Gastrocnemius medialis (tissue), 4 donors: ENCODE measurements at regions not wholly inside any gene's neighbourhood (a gene's known extent, or its start where the extent isn't known, plus 50 kb on each side); places are given as distances from the start of the nearest gene placed in this dataset.

Experiments
- ATAC-seq, 2 donors: fragments of 150-250 bp; one replicate each; pipeline ENCODE4 v1.9.1; 2016
- DNase-seq, 2 donors: peaks; one replicate each; pipeline ENCODE4 v3.0.0-alpha.2; 2019
- H3K27ac ChIP-seq, 4 donors: fragments of 200-600 bp; sonication (generic); 1 replicate in 1 of 4; 2 replicates in 3 of 4; pipeline ENCODE4 v1.5.1; 2016 to 2018; ENCODE audit warnings: mild to moderate bottlenecking in 2 of 4, moderate library complexity in 1 of 4
- H3K27me3 ChIP-seq, 3 donors: fragments of 200-600 bp; sonication (generic) in 2 of 3; 1 replicate in 1 of 3; 2 replicates in 2 of 3; pipeline versions ENCODE4 v1.5.1 to v1.6.0; 2016 to 2019; ENCODE audit warnings: mild to moderate bottlenecking in 1 of 3, moderate library complexity in 1 of 3
- H3K36me3 ChIP-seq, 2 donors: fragments of 200-600 bp; sonication (generic) in 1 of 2; one replicate each; pipeline ENCODE4 v1.5.1; 2017 to 2018
- H3K4me1 ChIP-seq, 2 donors: fragments of 200-600 bp; sonication (generic) in 1 of 2; one replicate each; pipeline ENCODE4 v1.5.1; 2016 to 2017; ENCODE audit warnings: mild to moderate bottlenecking in 2 of 2
- H3K4me3 ChIP-seq, 4 donors: fragments of 200-600 bp; sonication (generic) in 3 of 4; 1 replicate in 1 of 4; 2 replicates in 3 of 4; pipeline ENCODE4 v1.5.1; 2016 to 2019; ENCODE audit warnings: mild to moderate bottlenecking in 2 of 4
- H3K9me3 ChIP-seq, 3 donors: fragments of 200-600 bp; sonication (generic) in 2 of 3; 1 replicate in 1 of 3; 2 replicates in 2 of 3; pipeline ENCODE4 v1.5.1; 2016 to 2019
- POLR2A ChIP-seq, 2 donors: fragments of 450-650 bp; IDR thresholded peaks; one replicate each; pipeline ENCODE4 v1.6.1; 2017; ENCODE audit warnings: antibody characterized with exemption in 2 of 2, mild to moderate bottlenecking in 2 of 2, moderate library complexity in 2 of 2
- in situ Hi-C, 4 donors: fragments of 200-750 bp; cut with MboI; loops; one replicate each; pipeline versions ENCODE4 v1.15.0 to v1.8.0; 2017; ENCODE audit warnings: low sequenced_read_pairs in 4 of 4
- intact Hi-C: fragments of 100-400 bp; cut with DNase I; formaldehyde crosslinking; loops from one replicate; pipeline ENCODE4 v1.15.1; 2023; ENCODE audit warnings: low total_unique reads
- TF ChIP-seq, protein P1 (sequence below), 5 experiments: fragments of 450-650 bp in 3 of 5; fragments of 200-600 bp in 2 of 5; sonication (generic) in 2 of 5; IDR thresholded peaks in 4 of 5; conservative IDR thresholded peaks in 1 of 5; 1 replicate in 4 of 5; 2 replicates in 1 of 5; pipeline ENCODE4 v1.5.1; 2016 to 2019; ENCODE audit warnings: antibody characterized with exemption in 5 of 5, mild to moderate bottlenecking in 3 of 5, moderate library complexity in 3 of 5

DNA sequence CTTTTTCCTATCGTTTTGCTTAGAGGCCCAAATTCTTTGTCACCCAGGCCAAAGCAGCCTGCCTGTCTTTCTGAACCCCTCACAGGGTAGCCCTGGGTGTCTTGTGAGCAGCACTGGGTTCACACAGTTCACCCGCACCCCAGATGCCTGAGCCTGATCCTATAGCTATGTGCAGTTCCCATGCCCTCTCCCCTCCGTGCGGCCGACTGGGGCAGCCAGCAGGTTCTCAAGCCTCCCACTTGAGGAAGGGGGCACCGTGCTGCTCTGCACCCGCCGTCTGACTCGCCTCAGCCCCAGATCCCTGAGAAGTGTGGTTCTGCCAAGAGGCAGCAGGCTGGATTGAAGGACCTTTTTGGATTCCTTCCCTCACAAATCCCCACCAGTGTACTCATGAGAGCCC is 89.0 kb downstream of the PSMB1 start:
- no peak overlapping the region for H3K27ac ChIP-seq
- in situ Hi-C loops = no loop called here
- TF ChIP-seq POLR2A (IDR thresholded peaks at IDR 0.05) = no peak
- TF ChIP-seq, protein P1, sequence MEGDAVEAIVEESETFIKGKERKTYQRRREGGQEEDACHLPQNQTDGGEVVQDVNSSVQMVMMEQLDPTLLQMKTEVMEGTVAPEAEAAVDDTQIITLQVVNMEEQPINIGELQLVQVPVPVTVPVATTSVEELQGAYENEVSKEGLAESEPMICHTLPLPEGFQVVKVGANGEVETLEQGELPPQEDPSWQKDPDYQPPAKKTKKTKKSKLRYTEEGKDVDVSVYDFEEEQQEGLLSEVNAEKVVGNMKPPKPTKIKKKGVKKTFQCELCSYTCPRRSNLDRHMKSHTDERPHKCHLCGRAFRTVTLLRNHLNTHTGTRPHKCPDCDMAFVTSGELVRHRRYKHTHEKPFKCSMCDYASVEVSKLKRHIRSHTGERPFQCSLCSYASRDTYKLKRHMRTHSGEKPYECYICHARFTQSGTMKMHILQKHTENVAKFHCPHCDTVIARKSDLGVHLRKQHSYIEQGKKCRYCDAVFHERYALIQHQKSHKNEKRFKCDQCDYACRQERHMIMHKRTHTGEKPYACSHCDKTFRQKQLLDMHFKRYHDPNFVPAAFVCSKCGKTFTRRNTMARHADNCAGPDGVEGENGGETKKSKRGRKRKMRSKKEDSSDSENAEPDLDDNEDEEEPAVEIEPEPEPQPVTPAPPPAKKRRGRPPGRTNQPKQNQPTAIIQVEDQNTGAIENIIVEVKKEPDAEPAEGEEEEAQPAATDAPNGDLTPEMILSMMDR (IDR thresholded peaks at IDR 0.05 in 4 of 5, conservative IDR thresholded peaks at IDR 0.05 in 1 of 5) = no peak
- H3K9me3 ChIP-seq = no peaks in the 10 kb centered on the region
- DNase-seq (no peak), ATAC-seq (no peak)
- H3K4me3 ChIP-seq = no peak overlapping the region
- H3K36me3 ChIP-seq = no peaks in the 10 kb centered on the region
- intact Hi-C loops = no loop called here
- no peaks in the 10 kb centered on the region for H3K4me1 ChIP-seq
- H3K27me3 ChIP-seq = no peaks in the 10 kb centered on the region

DNA sequence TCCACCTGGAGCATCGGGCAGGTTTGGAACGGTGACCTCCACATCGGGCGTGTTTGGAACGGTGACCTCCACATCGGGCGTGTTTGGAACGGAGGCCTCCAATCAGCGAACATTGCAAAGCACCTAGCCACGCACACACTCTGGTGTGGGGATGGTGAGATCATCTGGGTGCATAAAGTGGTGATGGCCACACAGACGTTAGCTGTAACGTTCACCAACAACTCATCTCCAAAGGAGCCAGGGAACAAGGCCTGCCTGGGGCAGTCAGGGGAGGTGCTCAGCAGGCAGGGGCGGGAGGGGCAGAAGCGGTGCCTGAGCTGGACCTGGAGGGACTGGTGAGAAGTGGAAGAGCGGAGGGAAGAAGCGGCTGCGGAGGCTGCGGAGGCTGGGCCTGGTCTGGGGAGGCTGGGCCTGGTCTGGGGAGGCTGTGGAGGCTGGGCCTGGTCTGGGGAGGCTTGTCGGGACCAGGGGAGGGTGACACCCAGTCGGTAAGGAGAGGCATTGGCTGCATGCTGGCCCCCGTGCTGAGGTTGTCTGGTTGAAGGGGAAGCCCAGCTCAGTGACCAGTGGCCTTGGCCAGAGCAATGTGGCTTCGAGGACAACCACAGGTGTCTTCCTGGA is 89.9 kb downstream of the PSMB1 start:
- TF ChIP-seq, protein P1 (IDR thresholded peaks at IDR 0.05 in 4 of 5, conservative IDR thresholded peaks at IDR 0.05 in 1 of 5) = no peak
- no peak for TF ChIP-seq POLR2A (IDR thresholded peaks at IDR 0.05)
- ATAC-seq (no peak), DNase-seq (no peak)
- Histone ChIP-seq H3K4me1 (no peaks in the 10 kb centered on the region), H3K4me3 (no peak overlapping the region), H3K36me3 (no peaks in the 10 kb centered on the region), H3K9me3 (no peaks in the 10 kb centered on the region), H3K27ac (no peak overlapping the region), H3K27me3 (no peaks in the 10 kb centered on the region)
- in situ Hi-C loops (no loop called here), intact Hi-C loops (no loop called here)

DNA sequence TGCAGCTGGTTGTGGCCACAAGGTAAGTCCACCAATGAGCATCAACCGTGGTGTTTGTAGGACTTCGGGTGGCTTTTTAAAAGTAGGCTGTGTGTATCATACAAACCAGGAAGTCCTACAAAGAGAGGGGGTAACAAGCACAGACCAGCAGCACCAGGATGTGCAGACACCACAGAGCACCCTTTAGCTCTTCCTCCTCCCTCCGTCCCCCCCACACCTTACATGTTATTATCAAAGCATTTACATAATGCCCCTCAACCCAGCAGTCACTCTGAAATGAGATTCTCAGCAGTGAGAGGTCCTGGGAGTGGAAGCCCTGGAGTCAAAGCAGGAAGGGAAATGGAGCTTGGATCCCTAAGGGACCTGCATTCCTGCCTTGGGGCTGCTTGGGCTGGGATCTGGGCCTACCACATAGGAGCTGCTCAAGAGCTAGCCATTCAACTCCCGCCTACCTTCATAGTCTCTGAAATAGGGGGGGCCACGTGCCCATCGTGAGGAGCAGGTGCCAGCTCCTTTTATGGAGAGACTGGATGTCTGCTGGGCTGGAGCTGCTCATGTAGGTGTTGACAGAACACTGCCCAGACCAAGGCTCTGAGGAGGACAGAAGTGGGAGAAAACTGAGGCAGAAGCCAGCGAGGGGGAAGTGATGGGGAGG is 90.6 kb downstream of the PSMB1 start:
- H3K36me3 ChIP-seq = no peaks in the 10 kb centered on the region
- ATAC-seq (no peak), DNase-seq (no peak)
- no peak overlapping the region for H3K27ac ChIP-seq
- no peaks in the 10 kb centered on the region for H3K9me3 ChIP-seq
- intact Hi-C loops (no loop called here), in situ Hi-C loops (no loop called here)
- H3K4me1 ChIP-seq = no peaks in the 10 kb centered on the region
- TF ChIP-seq POLR2A (IDR thresholded peaks at IDR 0.05) = no peak
- no peak overlapping the region for H3K4me3 ChIP-seq
- no peaks in the 10 kb centered on the region for H3K27me3 ChIP-seq

DNA sequence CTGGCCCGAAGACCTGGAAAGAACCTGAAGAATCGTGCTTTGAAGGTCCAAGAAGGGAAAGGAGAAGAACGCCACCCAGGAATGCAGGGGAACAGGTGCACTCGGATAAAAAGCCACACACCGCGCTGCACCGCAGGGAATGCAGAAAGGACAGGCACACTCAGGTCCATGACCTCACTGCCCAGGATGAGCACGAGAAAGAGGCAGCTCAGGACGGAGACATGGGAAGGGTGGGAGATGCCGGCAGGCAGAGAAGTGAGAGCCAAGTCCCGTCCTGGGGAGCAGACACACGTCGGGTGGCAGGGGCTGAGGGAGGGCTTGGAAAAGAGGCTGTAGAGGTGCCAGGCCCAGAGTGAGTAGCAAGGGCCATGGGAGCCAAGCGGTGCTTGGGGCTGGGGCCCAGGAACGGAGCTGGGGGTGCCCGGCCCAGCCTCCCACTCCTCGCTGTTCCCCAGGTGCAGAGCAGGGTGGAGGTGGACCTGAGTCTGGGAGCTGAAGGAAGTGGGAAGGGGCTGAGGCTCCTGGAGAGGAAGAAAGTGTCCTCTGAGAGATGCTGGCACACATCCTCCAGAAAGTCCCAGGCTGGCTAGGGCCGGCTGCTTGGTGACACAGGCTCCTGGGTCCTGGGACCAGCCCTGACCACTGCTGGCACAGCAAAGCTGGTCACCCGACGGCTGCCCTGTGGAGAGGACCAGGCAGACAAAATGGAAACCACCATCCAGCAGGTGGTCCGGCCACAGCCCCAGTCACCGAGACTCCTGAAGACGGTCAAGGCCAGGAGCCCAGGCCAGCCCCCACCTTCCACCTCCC is 91.3 kb downstream of the PSMB1 start:
- DNase-seq (no peak), ATAC-seq (no peak)
- H3K4me1 ChIP-seq = no peaks in the 10 kb centered on the region
- H3K4me3 ChIP-seq = no peak overlapping the region
- no peaks in the 10 kb centered on the region for H3K36me3 ChIP-seq
- intact Hi-C loops (no loop called here), in situ Hi-C loops (no loop called here)
- H3K27ac ChIP-seq = no peak overlapping the region
- H3K27me3 ChIP-seq = no peaks in the 10 kb centered on the region
- no peak for TF ChIP-seq POLR2A (IDR thresholded peaks at IDR 0.05)
- TF ChIP-seq, protein P1 (IDR thresholded peaks at IDR 0.05 in 4 of 5, conservative IDR thresholded peaks at IDR 0.05 in 1 of 5) = no peak
- no peaks in the 10 kb centered on the region for H3K9me3 ChIP-seq

DNA sequence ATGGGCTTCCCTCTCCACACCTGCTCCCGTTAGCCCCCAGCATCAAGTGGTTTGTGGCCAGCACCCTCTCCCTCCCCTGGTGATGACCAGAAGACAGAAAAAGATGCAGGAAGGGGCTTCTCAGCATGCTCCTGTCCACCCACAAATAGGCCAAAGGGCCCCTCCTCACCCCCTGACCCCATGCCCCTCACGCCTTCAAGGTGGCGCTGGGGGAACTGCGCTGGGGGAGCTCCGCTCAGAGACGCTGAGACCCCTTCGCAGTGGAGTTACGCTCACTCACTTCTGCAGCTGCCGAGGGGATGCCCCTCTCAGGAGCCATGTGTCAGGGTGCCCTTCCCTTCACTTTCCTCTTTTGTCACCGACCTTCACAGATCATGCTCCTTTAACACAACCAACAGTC is 92.0 kb downstream of the PSMB1 start:
- in situ Hi-C loops (no loop called here), intact Hi-C loops (no loop called here)
- Histone ChIP-seq H3K27ac (no peak overlapping the region), H3K9me3 (no peaks in the 10 kb centered on the region), H3K36me3 (no peaks in the 10 kb centered on the region), H3K27me3 (no peaks in the 10 kb centered on the region), H3K4me3 (no peak overlapping the region), H3K4me1 (no peaks in the 10 kb centered on the region)
- DNase-seq (no peak), ATAC-seq (no peak)
- TF ChIP-seq POLR2A (IDR thresholded peaks at IDR 0.05) = no peak
- TF ChIP-seq, protein P1 (IDR thresholded peaks at IDR 0.05 in 4 of 5, conservative IDR thresholded peaks at IDR 0.05 in 1 of 5) = no peak
